NCI-H446 treated with DMSO at 0.1 percent for 48 hours (cell line): ENCODE measurements at regions not wholly inside any gene's neighbourhood (a gene's known extent, or its start where the extent isn't known, plus 50 kb on each side); places are given as distances from the start of the nearest gene placed in this dataset.
"Not testable (repeated sequence)": the region's sequence is repeated elsewhere in the genome, so short reads cannot be mapped to it uniquely, and the experiment has no call there.

Source experiments
- DNase-seq: peaks from one replicate; lab custom pipeline; 2025; lab: John Stamatoyannopoulos, UW

- no peak for DNase-seq
These were observed 106.7 kb downstream of the RAP2B start for GRCh38 chr3:153268564-153269279.

- DNase-seq: no peak
These were observed 107.7 kb downstream of the RAP2B start for GRCh38 chr3:153269730-153270129.

- DNase-seq: no peak
These were observed 111.2 kb downstream of the RAP2B start for GRCh38 chr3:153273217-153273616.

- DNase-seq: no peak
These were observed 111.9 kb downstream of the RAP2B start for GRCh38 chr3:153273767-153274435.

GRCh38 chr3:153274561-153274960 is 112.5 kb downstream of the RAP2B start:
- DNase-seq: no peak

- no peak for DNase-seq
These were observed 113.5 kb downstream of the RAP2B start for GRCh38 chr3:153275514-153275913.

GRCh38 chr3:153277029-153277428 is 115.0 kb downstream of the RAP2B start:
- no peak for DNase-seq

- DNase-seq: not testable (repeated sequence)
These were observed 119.4 kb downstream of the RAP2B start for GRCh38 chr3:153281236-153281997.

GRCh38 chr3:153282355-153282754 is 120.3 kb downstream of the RAP2B start:
- DNase-seq: no peak

- no peak for DNase-seq
These were observed 122.4 kb downstream of the RAP2B start for GRCh38 chr3:153284282-153284938.

GRCh38 chr3:153285194-153285641 is 123.2 kb downstream of the RAP2B start:
- no peak for DNase-seq

GRCh38 chr3:153285982-153286381 is 124.0 kb downstream of the RAP2B start:
- DNase-seq: no peak

GRCh38 chr3:153287017-153287416 is 125.0 kb downstream of the RAP2B start:
- DNase-seq: no peak

GRCh38 chr3:153289334-153289808 is 127.3 kb downstream of the RAP2B start:
- DNase-seq: no peak

GRCh38 chr3:153290268-153291015 is 128.4 kb downstream of the RAP2B start:
- DNase-seq: no peak

- DNase-seq: no peak
These were observed 129.1 kb downstream of the RAP2B start for GRCh38 chr3:153291059-153291685.

- DNase-seq: no peak
These were observed 131.2 kb downstream of the RAP2B start for GRCh38 chr3:153293265-153293664.

- DNase-seq: no peak
These were observed 133.9 kb downstream of the RAP2B start for GRCh38 chr3:153295901-153296300.

- no peak for DNase-seq
These were observed 143.2 kb downstream of the RAP2B start for GRCh38 chr3:153305189-153305588.

GRCh38 chr3:153311541-153311940 is 149.5 kb downstream of the RAP2B start:
- no peak for DNase-seq
